ENCODE measurements at regions not wholly inside any gene's neighbourhood (a gene's known extent, or its start where the extent isn't known, plus 50 kb on each side); places are given as distances from the start of the nearest gene placed in this dataset.

- no peaks in the 10 kb centered on the region for H3K79me2 ChIP-seq (ENCODE audit: control insufficient read depth, insufficient read depth, low read length)
- H3K9me3 ChIP-seq (ENCODE audit: control insufficient read depth, insufficient read depth, low read depth, low read length) = no peaks in the 10 kb centered on the region
- no peaks in the 10 kb centered on the region for H4K20me1 ChIP-seq (ENCODE audit: control insufficient read depth, extremely low read depth, insufficient read depth, low read length)
- peaks cover 3% of the 10 kb centered on the region for H3K4me1 ChIP-seq (ENCODE audit: control insufficient read depth, extremely low read depth, insufficient read depth, low read length)
- no peaks in the 10 kb centered on the region for H3K36me3 ChIP-seq (ENCODE audit: control insufficient read depth, insufficient read depth, low read length)
- no peak overlapping the region for H3K9ac ChIP-seq (ENCODE audit: insufficient read depth, low read length)
- H2AFZ ChIP-seq (ENCODE audit: low read length) = no peak overlapping the region
- H3K27me3 ChIP-seq (ENCODE audit: control insufficient read depth, insufficient read depth, low read length) = peaks cover 2% of the 10 kb centered on the region
- H3K27ac ChIP-seq (ENCODE audit: insufficient read depth, low read length) = no peak overlapping the region
- no peak overlapping the region for H3K4me3 ChIP-seq (replicated peaks in 1 of 4; ENCODE audit: control extremely low read depth in 1 of 4, insufficient read depth in 1 of 4, low read depth in 3 of 4, low read length in 4 of 4)
- H3K4me2 ChIP-seq (ENCODE audit: extremely low read depth, insufficient read depth, low read length) = no peak overlapping the region
- TF ChIP-seq CTCF (conservative IDR thresholded peaks at IDR 0.05 in 1 of 2, IDR thresholded peaks at IDR 0.05 in 1 of 2; ENCODE audit: low read depth in 1 of 2, low read length in 2 of 2) = no peak
- TF ChIP-seq EZH2 (IDR thresholded peaks at IDR 0.05; ENCODE audit: low read length, missing control alignments) = no peak
- DNase-seq (ENCODE audit: low read depth in 2 of 2) = no peak
Measured at GRCh38 chr9:129381481-129381957, 203.5 kb upstream of the IER5L start.

- no peak for DNase-seq (ENCODE audit: low read depth in 2 of 2)
- TF ChIP-seq CTCF (conservative IDR thresholded peaks at IDR 0.05 in 1 of 2, IDR thresholded peaks at IDR 0.05 in 1 of 2; ENCODE audit: low read depth in 1 of 2, low read length in 2 of 2) = no peak
- no peak for TF ChIP-seq EZH2 (IDR thresholded peaks at IDR 0.05; ENCODE audit: low read length, missing control alignments)
- no peaks in the 10 kb centered on the region for H4K20me1 ChIP-seq (ENCODE audit: control insufficient read depth, extremely low read depth, insufficient read depth, low read length)
- H3K4me3 ChIP-seq (replicated peaks in 1 of 4; ENCODE audit: control extremely low read depth in 1 of 4, insufficient read depth in 1 of 4, low read depth in 3 of 4, low read length in 4 of 4) = no peak overlapping the region
- no peaks in the 10 kb centered on the region for H3K9me3 ChIP-seq (ENCODE audit: control insufficient read depth, insufficient read depth, low read depth, low read length)
- H3K4me2 ChIP-seq (ENCODE audit: extremely low read depth, insufficient read depth, low read length) = no peak overlapping the region
- H3K27ac ChIP-seq (ENCODE audit: insufficient read depth, low read length) = no peak overlapping the region
- H3K4me1 ChIP-seq (ENCODE audit: control insufficient read depth, extremely low read depth, insufficient read depth, low read length) = peaks cover 3% of the 10 kb centered on the region
- peaks cover 2% of the 10 kb centered on the region for H3K27me3 ChIP-seq (ENCODE audit: control insufficient read depth, insufficient read depth, low read length)
- H3K9ac ChIP-seq (ENCODE audit: insufficient read depth, low read length) = no peak overlapping the region
- H2AFZ ChIP-seq (ENCODE audit: low read length) = no peak overlapping the region
- H3K79me2 ChIP-seq (ENCODE audit: control insufficient read depth, insufficient read depth, low read length) = no peaks in the 10 kb centered on the region
- H3K36me3 ChIP-seq (ENCODE audit: control insufficient read depth, insufficient read depth, low read length) = no peaks in the 10 kb centered on the region
Measured at GRCh38 chr9:129380961-129381401, 202.9 kb upstream of the IER5L start.

- H4K20me1 ChIP-seq (ENCODE audit: control insufficient read depth, extremely low read depth, insufficient read depth, low read length) = no peaks in the 10 kb centered on the region
- H3K27ac ChIP-seq (ENCODE audit: insufficient read depth, low read length) = no peak overlapping the region
- H3K4me1 ChIP-seq (ENCODE audit: control insufficient read depth, extremely low read depth, insufficient read depth, low read length) = peaks cover 3% of the 10 kb centered on the region
- H2AFZ ChIP-seq (ENCODE audit: low read length) = no peak overlapping the region
- no peak overlapping the region for H3K4me2 ChIP-seq (ENCODE audit: extremely low read depth, insufficient read depth, low read length)
- no peaks in the 10 kb centered on the region for H3K79me2 ChIP-seq (ENCODE audit: control insufficient read depth, insufficient read depth, low read length)
- H3K27me3 ChIP-seq (ENCODE audit: control insufficient read depth, insufficient read depth, low read length) = peaks cover 2% of the 10 kb centered on the region
- H3K36me3 ChIP-seq (ENCODE audit: control insufficient read depth, insufficient read depth, low read length) = no peaks in the 10 kb centered on the region
- no peaks in the 10 kb centered on the region for H3K9me3 ChIP-seq (ENCODE audit: control insufficient read depth, insufficient read depth, low read depth, low read length)
- no peak for DNase-seq (ENCODE audit: low read depth in 2 of 2)
- H3K9ac ChIP-seq (ENCODE audit: insufficient read depth, low read length) = no peak overlapping the region
- no peak overlapping the region for H3K4me3 ChIP-seq (replicated peaks in 1 of 4; ENCODE audit: control extremely low read depth in 1 of 4, insufficient read depth in 1 of 4, low read depth in 3 of 4, low read length in 4 of 4)
- TF ChIP-seq EZH2 (IDR thresholded peaks at IDR 0.05; ENCODE audit: low read length, missing control alignments) (no peak), CTCF (conservative IDR thresholded peaks at IDR 0.05 in 1 of 2, IDR thresholded peaks at IDR 0.05 in 1 of 2; ENCODE audit: low read depth in 1 of 2, low read length in 2 of 2) (no peak)
Measured at GRCh38 chr9:129379886-129380285, 201.8 kb upstream of the IER5L start.

All from fibroblast of lung (primary cell).